ENCODE measurements at regions not wholly inside any gene's neighbourhood (a gene's known extent, or its start where the extent isn't known, plus 50 kb on each side); places are given as distances from the start of the nearest gene placed in this dataset.

GRCh38 chr13:70363991-70364390 is 255.7 kb upstream of the KLHL1 start:
- H3K4me3 Mint-ChIP-seq (ENCODE audit: unreplicated experiment), result no peak overlapping the region
- H3K27me3 Mint-ChIP-seq (ENCODE audit: low read depth), result no peaks in the 10 kb centered on the region
- no peaks in the 10 kb centered on the region for H3K9me3 Mint-ChIP-seq (ENCODE audit: low read depth)
- no peak overlapping the region for H3K27ac Mint-ChIP-seq (ENCODE audit: unreplicated experiment)
- H3K36me3 Mint-ChIP-seq (ENCODE audit: low read depth), result no peaks in the 10 kb centered on the region
- no peaks in the 10 kb centered on the region for H3K4me1 Mint-ChIP-seq (ENCODE audit: low read depth)
- no peak for DNase-seq (ENCODE audit: low spot score)
- no peak for TF ChIP-seq CTCF (IDR thresholded peaks at IDR 0.05)

GRCh38 chr13:70362820-70363570 is 254.7 kb upstream of the KLHL1 start:
- no peak for TF ChIP-seq CTCF (IDR thresholded peaks at IDR 0.05)
- Mint-ChIP-seq H3K27ac (ENCODE audit: unreplicated experiment) (no peak overlapping the region), H3K27me3 (ENCODE audit: low read depth) (no peaks in the 10 kb centered on the region), H3K4me3 (ENCODE audit: unreplicated experiment) (no peak overlapping the region), H3K9me3 (ENCODE audit: low read depth) (no peaks in the 10 kb centered on the region), H3K4me1 (ENCODE audit: low read depth) (no peaks in the 10 kb centered on the region), H3K36me3 (ENCODE audit: low read depth) (no peaks in the 10 kb centered on the region)
- DNase-seq (ENCODE audit: low spot score), result no peak

GRCh38 chr13:70357031-70357430 is 248.8 kb upstream of the KLHL1 start:
- Mint-ChIP-seq H3K4me1 (ENCODE audit: low read depth) (no peaks in the 10 kb centered on the region), H3K4me3 (ENCODE audit: unreplicated experiment) (no peak overlapping the region), H3K9me3 (ENCODE audit: low read depth) (no peaks in the 10 kb centered on the region), H3K36me3 (ENCODE audit: low read depth) (no peaks in the 10 kb centered on the region), H3K27ac (ENCODE audit: unreplicated experiment) (no peak overlapping the region), H3K27me3 (ENCODE audit: low read depth) (no peaks in the 10 kb centered on the region)
- no peak for DNase-seq (ENCODE audit: low spot score)
- no peak for TF ChIP-seq CTCF (IDR thresholded peaks at IDR 0.05)

GRCh38 chr13:70353096-70353495 is 244.8 kb upstream of the KLHL1 start:
- Mint-ChIP-seq H3K4me1 (ENCODE audit: low read depth) (no peaks in the 10 kb centered on the region), H3K36me3 (ENCODE audit: low read depth) (no peaks in the 10 kb centered on the region), H3K27ac (ENCODE audit: unreplicated experiment) (no peak overlapping the region), H3K9me3 (ENCODE audit: low read depth) (no peaks in the 10 kb centered on the region), H3K4me3 (ENCODE audit: unreplicated experiment) (no peak overlapping the region), H3K27me3 (ENCODE audit: low read depth) (no peaks in the 10 kb centered on the region)
- DNase-seq (ENCODE audit: low spot score), result no peak
- TF ChIP-seq CTCF (IDR thresholded peaks at IDR 0.05), result peak; percentile 28

GRCh38 chr13:70347947-70348620 is 239.8 kb upstream of the KLHL1 start:
- no peak overlapping the region for H3K27ac Mint-ChIP-seq (ENCODE audit: unreplicated experiment)
- no peaks in the 10 kb centered on the region for H3K4me1 Mint-ChIP-seq (ENCODE audit: low read depth)
- no peak overlapping the region for H3K4me3 Mint-ChIP-seq (ENCODE audit: unreplicated experiment)
- DNase-seq (ENCODE audit: low spot score), result no peak
- H3K27me3 Mint-ChIP-seq (ENCODE audit: low read depth), result no peaks in the 10 kb centered on the region
- no peak for TF ChIP-seq CTCF (IDR thresholded peaks at IDR 0.05)
- no peaks in the 10 kb centered on the region for H3K9me3 Mint-ChIP-seq (ENCODE audit: low read depth)
- no peaks in the 10 kb centered on the region for H3K36me3 Mint-ChIP-seq (ENCODE audit: low read depth)
